AG09309 (cell line): ENCODE measurements at regions not wholly inside any gene's neighbourhood (a gene's known extent, or its start where the extent isn't known, plus 50 kb on each side); places are given as distances from the start of the nearest gene placed in this dataset.
A peak's percentile ranks its signal among the peaks of the same experiment; 100 is the strongest.

ENCODE experiments used
- DNase-seq: peaks from one replicate; pipeline ENCODE4 v3.0.0-alpha.2; 2010; ENCODE audit warnings: low read depth
- H3K4me3 ChIP-seq: 2 replicates; pipeline ENCODE4 v1.5.1; 2011; ENCODE audit warnings: mild to moderate bottlenecking, low read depth, low read length, moderate library complexity; ENCODE audit not compliant: control insufficient read depth
- TF ChIP-seq, protein P1 (sequence below): IDR thresholded peaks from 2 replicates; pipeline ENCODE4 v1.5.1; 2011; ENCODE audit warnings: mild to moderate bottlenecking, low read depth, low read length, inconsistent platforms; ENCODE audit not compliant: insufficient read depth, control insufficient read depth; ENCODE audit errors: missing control alignments

- TF ChIP-seq, protein P1, sequence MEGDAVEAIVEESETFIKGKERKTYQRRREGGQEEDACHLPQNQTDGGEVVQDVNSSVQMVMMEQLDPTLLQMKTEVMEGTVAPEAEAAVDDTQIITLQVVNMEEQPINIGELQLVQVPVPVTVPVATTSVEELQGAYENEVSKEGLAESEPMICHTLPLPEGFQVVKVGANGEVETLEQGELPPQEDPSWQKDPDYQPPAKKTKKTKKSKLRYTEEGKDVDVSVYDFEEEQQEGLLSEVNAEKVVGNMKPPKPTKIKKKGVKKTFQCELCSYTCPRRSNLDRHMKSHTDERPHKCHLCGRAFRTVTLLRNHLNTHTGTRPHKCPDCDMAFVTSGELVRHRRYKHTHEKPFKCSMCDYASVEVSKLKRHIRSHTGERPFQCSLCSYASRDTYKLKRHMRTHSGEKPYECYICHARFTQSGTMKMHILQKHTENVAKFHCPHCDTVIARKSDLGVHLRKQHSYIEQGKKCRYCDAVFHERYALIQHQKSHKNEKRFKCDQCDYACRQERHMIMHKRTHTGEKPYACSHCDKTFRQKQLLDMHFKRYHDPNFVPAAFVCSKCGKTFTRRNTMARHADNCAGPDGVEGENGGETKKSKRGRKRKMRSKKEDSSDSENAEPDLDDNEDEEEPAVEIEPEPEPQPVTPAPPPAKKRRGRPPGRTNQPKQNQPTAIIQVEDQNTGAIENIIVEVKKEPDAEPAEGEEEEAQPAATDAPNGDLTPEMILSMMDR: no peak
- DNase-seq: no peak
- H3K4me3 ChIP-seq: no peak overlapping the region
These were observed 63.9 kb upstream of the ARHGEF7 start for GRCh38 chr13:111051041-111051725.

DNA sequence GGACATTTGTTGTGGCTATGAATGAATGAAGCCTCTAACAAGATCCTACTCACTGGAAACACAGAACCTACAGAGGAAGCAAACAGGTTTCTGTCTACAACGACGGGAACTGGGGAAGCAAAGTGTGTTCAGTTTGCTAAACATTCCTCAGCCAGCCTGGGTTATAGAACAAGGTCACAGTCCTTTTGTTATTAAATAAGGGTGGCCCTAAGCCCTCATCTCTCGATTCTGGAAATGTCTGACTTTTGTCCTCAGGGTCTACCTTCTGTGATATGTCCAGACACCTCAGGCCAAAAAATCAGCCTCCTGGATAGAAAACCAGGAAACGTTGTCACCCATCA is 64.6 kb upstream of the ARHGEF7 start:
- TF ChIP-seq, protein P1: no peak
- no peak for DNase-seq
- no peak overlapping the region for H3K4me3 ChIP-seq

DNA sequence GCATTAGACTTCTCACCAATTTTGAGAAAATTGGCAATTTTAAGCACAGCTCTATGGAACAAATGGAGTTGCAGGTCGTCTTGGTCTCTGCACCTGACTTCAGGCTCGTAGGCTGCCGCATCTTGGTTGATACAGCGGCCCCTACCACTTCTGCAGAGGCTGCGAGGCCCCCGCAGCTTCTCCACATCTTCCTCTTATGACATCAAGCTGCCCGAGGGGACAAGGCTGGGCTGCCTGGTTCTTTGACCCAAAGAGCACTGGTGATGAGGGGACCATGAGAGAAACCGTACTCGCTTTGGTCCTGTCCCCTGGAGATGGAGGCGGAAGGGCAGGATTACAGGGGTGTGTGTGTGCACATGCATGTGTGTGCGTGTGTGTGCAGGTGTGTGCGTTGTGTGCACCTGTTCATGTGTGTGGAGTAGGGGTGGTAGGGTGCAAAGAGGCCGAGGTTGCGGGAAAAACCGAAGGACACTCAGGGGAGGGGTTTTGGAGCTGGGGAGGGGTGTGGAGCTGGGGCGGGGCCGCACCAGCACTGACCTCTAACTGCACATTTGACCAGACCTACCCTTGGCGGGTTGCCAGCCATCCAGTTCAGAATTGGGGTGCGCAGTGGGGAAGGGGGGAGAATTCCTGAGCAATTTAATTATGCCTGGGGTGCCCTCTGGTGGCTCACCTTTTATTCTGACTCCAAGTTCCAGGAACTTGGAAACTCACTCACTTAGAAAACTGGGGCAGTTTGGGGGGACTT is 65.1 kb upstream of the ARHGEF7 start:
- DNase-seq: no peak
- TF ChIP-seq, protein P1: peak; percentile 58
- H3K4me3 ChIP-seq: no peak overlapping the region

DNA sequence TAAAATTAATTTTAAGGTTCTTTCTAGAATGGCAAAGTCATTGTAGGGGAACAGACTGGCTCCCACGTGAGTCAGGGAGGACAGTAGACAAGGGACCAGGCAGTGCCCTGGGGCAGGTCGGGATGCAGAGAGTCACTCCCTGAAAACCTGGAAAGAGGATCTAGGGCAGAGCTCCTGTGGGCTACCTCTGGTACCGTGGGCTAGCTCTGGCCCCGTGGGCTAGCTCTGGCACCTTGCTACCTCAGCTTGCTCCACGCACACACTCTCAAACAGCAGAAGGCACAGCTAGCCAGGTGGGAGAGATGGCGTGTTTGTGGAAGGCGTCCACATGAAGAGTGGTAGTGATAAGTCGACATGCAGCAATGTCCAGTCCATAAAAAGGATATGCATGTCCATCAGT is 66.7 kb upstream of the ARHGEF7 start:
- no peak for DNase-seq
- TF ChIP-seq, protein P1: no peak
- no peak overlapping the region for H3K4me3 ChIP-seq

DNA sequence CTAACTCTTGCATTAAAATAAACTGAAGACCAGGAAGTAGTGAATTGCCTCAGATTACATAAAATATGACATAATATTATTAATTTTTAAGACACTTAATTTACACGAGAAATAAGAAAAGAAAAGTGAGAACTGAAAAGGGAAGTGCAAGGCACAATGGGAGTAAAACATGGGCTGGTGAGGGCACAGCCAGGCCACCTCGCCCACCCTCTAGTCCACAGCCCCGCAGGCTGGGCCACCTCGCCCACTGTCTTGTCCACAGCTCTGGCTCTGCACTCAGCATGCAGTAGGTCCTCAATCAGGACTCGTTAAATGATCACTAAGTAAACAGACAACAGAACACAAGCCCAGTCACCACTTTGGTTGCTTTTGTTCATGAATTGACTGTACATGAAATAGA is 67.8 kb upstream of the ARHGEF7 start:
- no peak overlapping the region for H3K4me3 ChIP-seq
- no peak for DNase-seq
- TF ChIP-seq, protein P1: no peak

- DNase-seq: no peak
- H3K4me3 ChIP-seq: no peak overlapping the region
- TF ChIP-seq, protein P1: peak; percentile 45
These were observed 68.4 kb upstream of the ARHGEF7 start for GRCh38 chr13:111046590-111047141.

DNA sequence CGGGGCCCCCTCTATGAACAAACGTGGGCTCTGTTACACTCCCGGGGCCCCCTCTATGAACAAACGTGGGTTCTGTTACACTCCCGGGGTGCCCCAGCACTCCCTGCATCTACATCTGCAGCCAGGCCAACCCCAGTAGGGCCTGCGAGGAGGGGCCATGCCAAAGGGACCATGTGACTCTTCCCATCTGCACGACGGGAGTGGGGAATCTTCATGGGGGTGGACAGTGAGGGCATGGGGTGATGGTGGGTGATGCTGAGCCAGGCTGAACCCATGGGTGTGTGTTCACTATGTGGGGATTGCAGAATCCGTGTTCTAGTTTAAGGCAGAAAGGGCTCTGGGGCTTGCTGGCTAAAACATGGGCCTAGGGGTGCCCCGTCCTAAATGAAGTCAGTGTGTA is 69.9 kb upstream of the ARHGEF7 start:
- TF ChIP-seq, protein P1: no peak
- H3K4me3 ChIP-seq: no peak overlapping the region
- DNase-seq: no peak
